Smooth muscle cell (in vitro differentiated cells): ENCODE measurements at regions not wholly inside any gene's neighbourhood (a gene's known extent, or its start where the extent isn't known, plus 50 kb on each side); places are given as distances from the start of the nearest gene placed in this dataset.
A peak's percentile ranks its signal among the peaks of the same experiment; 100 is the strongest.

ENCODE experiments used
- DNase-seq: peaks from one replicate; lab custom pipeline; 2025; ENCODE audit not compliant: unreplicated experiment; lab: John Stamatoyannopoulos, UW
- H2AFZ ChIP-seq: fragments of 200-600 bp; sonication (generic); 2 replicates; pipeline ENCODE4 v1.6.0; 2016; ENCODE audit warnings: antibody characterized with exemption, low read depth, mild to moderate bottlenecking
- H3F3A ChIP-seq: fragments of 200-600 bp; sonication (generic); 2 replicates; pipeline ENCODE4 v1.6.0; 2017; ENCODE audit warnings: antibody characterized with exemption, low read depth
- H3K27ac ChIP-seq: fragments of 200-600 bp; sonication (generic); 2 replicates; pipeline ENCODE4 v1.5.1; 2016; ENCODE audit warnings: low read depth, mild to moderate bottlenecking
- H3K27me3 ChIP-seq: fragments of 200-600 bp; sonication (generic); 2 replicates; pipeline ENCODE4 v1.6.1; 2016; ENCODE audit warnings: low read depth, mild to moderate bottlenecking
- H3K36me3 ChIP-seq: fragments of 200-600 bp; sonication (generic); 2 replicates; pipeline ENCODE4 v1.5.1; 2016; ENCODE audit warnings: low read depth
- H3K4me1 ChIP-seq: fragments of 200-600 bp; sonication (generic); 2 replicates; pipeline ENCODE4 v1.5.1; 2016; ENCODE audit warnings: low read depth
- H3K4me2 ChIP-seq: fragments of 200-600 bp; sonication (generic); 2 replicates; pipeline ENCODE4 v1.6.0; 2016; ENCODE audit warnings: mild to moderate bottlenecking
- H3K4me3 ChIP-seq: fragments of 200-600 bp; sonication (generic); 2 replicates; pipeline ENCODE4 v1.5.1; 2016; ENCODE audit warnings: mild to moderate bottlenecking
- H3K79me2 ChIP-seq: fragments of 200-600 bp; sonication (generic); 2 replicates; pipeline ENCODE4 v1.6.0; 2016; ENCODE audit warnings: low read depth, mild to moderate bottlenecking
- H3K9ac ChIP-seq: fragments of 200-600 bp; sonication (generic); 2 replicates; pipeline ENCODE4 v1.6.0; 2016; ENCODE audit warnings: low read depth
- H3K9me3 ChIP-seq: fragments of 200-600 bp; sonication (generic); replicated peaks from 2 replicates; pipeline ENCODE4 v1.5.1; 2016; ENCODE audit warnings: low read depth
- H4K20me1 ChIP-seq: fragments of 200-600 bp; sonication (generic); 2 replicates; pipeline ENCODE4 v1.6.0; 2016; ENCODE audit warnings: low read depth
- CTCF ChIP-seq: fragments of 200-600 bp; sonication (generic); IDR thresholded peaks from 2 replicates; pipeline ENCODE4 v1.5.1; 2017; ENCODE audit warnings: borderline replicate concordance, mild to moderate bottlenecking, antibody characterized with exemption; ENCODE audit not compliant: insufficient read depth, poor library complexity, severe bottlenecking
- WGBS: methylation state at CpG from one replicate; pipeline ENCODE4 v1.1.7; 2016; ENCODE audit warnings: low lambda C conversion rate; 5-methylcytosine and 5-hydroxymethylcytosine counted together

DNA sequence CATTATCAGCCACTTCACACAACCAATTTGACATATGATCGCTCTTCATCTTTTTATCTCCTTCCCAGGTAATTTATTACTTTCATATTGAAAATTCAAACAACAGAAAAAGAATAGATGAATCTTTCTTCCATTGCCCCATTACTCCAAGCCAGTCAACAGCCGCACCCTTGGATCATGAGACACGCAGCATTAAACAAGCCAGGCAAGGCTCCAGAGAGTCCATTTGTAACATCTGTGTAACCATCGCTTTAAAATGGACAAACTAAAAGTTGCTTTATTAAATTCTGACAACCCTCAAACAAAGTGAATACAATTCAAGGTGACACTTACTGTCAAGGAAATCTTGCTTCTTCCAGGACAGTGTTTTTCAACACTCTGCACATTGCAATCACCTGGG is 200.3 kb downstream of the EPM2A start:
- Histone ChIP-seq H3F3A (no peaks in the 10 kb centered on the region), H3K4me3 (no peak overlapping the region), H3K4me1 (peaks cover 10% of the 10 kb centered on the region), H3K27me3 (peaks cover 14% of the 10 kb centered on the region), H3K4me2 (no peak overlapping the region), H3K36me3 (no peaks in the 10 kb centered on the region), H3K79me2 (no peaks in the 10 kb centered on the region), H3K9me3 (no peaks in the 10 kb centered on the region), H3K9ac (no peak overlapping the region), H2AFZ (no peak overlapping the region), H4K20me1 (no peaks in the 10 kb centered on the region), H3K27ac (no peak overlapping the region)
- DNase-seq: no peak
- no peak for TF ChIP-seq CTCF
- 96% methylated on average over 4 of the region's 4 CpGs for WGBS

GRCh38 chr6:145538989-145539388 is 196.3 kb downstream of the EPM2A start:
- Histone ChIP-seq H3K4me3 (no peak overlapping the region), H3K4me1 (no peaks in the 10 kb centered on the region), H3K9me3 (no peaks in the 10 kb centered on the region), H3K9ac (no peak overlapping the region), H3K36me3 (no peaks in the 10 kb centered on the region), H3K27ac (no peak overlapping the region), H2AFZ (no peak overlapping the region), H3F3A (peaks cover 4% of the 10 kb centered on the region), H4K20me1 (no peaks in the 10 kb centered on the region), H3K4me2 (no peak overlapping the region), H3K79me2 (no peaks in the 10 kb centered on the region), H3K27me3 (peaks cover under 1% of the 10 kb centered on the region)
- no peak for TF ChIP-seq CTCF
- DNase-seq: no peak
- 96% methylated on average over 1 of the region's 1 CpG for WGBS

- peaks cover 4% of the 10 kb centered on the region for H3F3A ChIP-seq
- H3K4me3 ChIP-seq: no peak overlapping the region
- no peak for DNase-seq
- H3K9me3 ChIP-seq: no peaks in the 10 kb centered on the region
- no peak overlapping the region for H3K9ac ChIP-seq
- no peaks in the 10 kb centered on the region for H3K27me3 ChIP-seq
- H3K79me2 ChIP-seq: no peaks in the 10 kb centered on the region
- H4K20me1 ChIP-seq: no peaks in the 10 kb centered on the region
- WGBS: 17% methylated on average over 3 of the region's 3 CpGs
- H2AFZ ChIP-seq: peak overlapping the region; percentile 12
- no peaks in the 10 kb centered on the region for H3K36me3 ChIP-seq
- H3K4me2 ChIP-seq: no peak overlapping the region
- H3K4me1 ChIP-seq: no peaks in the 10 kb centered on the region
- peak overlapping the region; percentile 31 for H3K27ac ChIP-seq
- TF ChIP-seq CTCF: no peak
Observed at GRCh38 chr6:145539831-145540230, 195.5 kb downstream of the EPM2A start.

- Histone ChIP-seq H3K27ac (no peak overlapping the region), H3K79me2 (no peaks in the 10 kb centered on the region), H3K4me1 (no peaks in the 10 kb centered on the region), H3F3A (peaks cover 4% of the 10 kb centered on the region), H4K20me1 (no peaks in the 10 kb centered on the region), H3K9ac (no peak overlapping the region), H2AFZ (no peak overlapping the region), H3K4me2 (no peak overlapping the region), H3K9me3 (no peaks in the 10 kb centered on the region), H3K4me3 (no peak overlapping the region), H3K36me3 (no peaks in the 10 kb centered on the region), H3K27me3 (no peaks in the 10 kb centered on the region)
- no peak for DNase-seq
- TF ChIP-seq CTCF: no peak
- 98% methylated on average over 2 of the region's 2 CpGs for WGBS
Observed at GRCh38 chr6:145540741-145541140, 194.6 kb downstream of the EPM2A start.
